Mesendoderm (in vitro differentiated cells): ENCODE measurements at regions not wholly inside any gene's neighbourhood (a gene's known extent, or its start where the extent isn't known, plus 50 kb on each side); places are given as distances from the start of the nearest gene placed in this dataset.

Source experiments
- DNase-seq: peaks from one replicate; pipeline ENCODE4 v3.0.0; 2013
- H2AK5ac ChIP-seq: 2 replicates; pipeline ENCODE4 v1.6.1; 2013; ENCODE audit warnings: low read length, inconsistent platforms
- H2BK120ac ChIP-seq: 2 replicates; pipeline ENCODE4 v1.6.1; 2013; ENCODE audit warnings: low read depth, mild to moderate bottlenecking, low read length, moderate library complexity, mixed read lengths
- H2BK15ac ChIP-seq: replicated peaks from 2 replicates; pipeline ENCODE4 v1.6.1; 2013; ENCODE audit warnings: low read depth, mild to moderate bottlenecking, moderate library complexity
- H2BK5ac ChIP-seq: 2 replicates; pipeline ENCODE4 v1.6.1; 2013; ENCODE audit warnings: low read length, inconsistent platforms
- H3K18ac ChIP-seq: 2 replicates; pipeline ENCODE4 v1.6.1; 2013; ENCODE audit warnings: mild to moderate bottlenecking, low read length, mixed read lengths
- H3K23ac ChIP-seq: one replicate; pipeline ENCODE4 v1.6.1; 2013; ENCODE audit warnings: low read length
- H3K27ac ChIP-seq: 2 replicates; pipeline ENCODE4 v1.5.1; 2013; ENCODE audit warnings: low read depth, mild to moderate bottlenecking, inconsistent platforms, low read length, moderate library complexity
- H3K27me3 ChIP-seq: 2 replicates; pipeline ENCODE4 v1.6.1; 2013; ENCODE audit warnings: low read length, control low read depth, mild to moderate bottlenecking, inconsistent platforms; ENCODE audit not compliant: insufficient read depth, poor library complexity
- H3K36me3 ChIP-seq: 2 replicates; pipeline ENCODE4 v1.6.1; 2013; ENCODE audit warnings: low read length, inconsistent platforms; ENCODE audit not compliant: control insufficient read depth, insufficient read depth
- H3K4ac ChIP-seq: one replicate; pipeline ENCODE4 v1.6.1; 2013; ENCODE audit warnings: low read depth, mild to moderate bottlenecking, low read length, moderate library complexity
- H3K4me1 ChIP-seq: 2 replicates; pipeline ENCODE4 v1.6.1; 2013; ENCODE audit warnings: low read depth, low read length, inconsistent platforms; ENCODE audit not compliant: control insufficient read depth
- H3K4me2 ChIP-seq: 2 replicates; pipeline ENCODE4 v1.6.1; 2013; ENCODE audit warnings: low read length
- H3K4me3 ChIP-seq: 2 replicates; pipeline ENCODE4 v1.5.1; 2013; ENCODE audit warnings: mild to moderate bottlenecking, low read length
- H3K56ac ChIP-seq: one replicate; pipeline ENCODE4 v1.6.1; 2013; ENCODE audit warnings: low read length
- H3K79me1 ChIP-seq: 2 replicates; pipeline ENCODE4 v1.6.1; 2013; ENCODE audit warnings: low read length, inconsistent platforms
- H3K79me2 ChIP-seq: 2 replicates; pipeline ENCODE4 v1.6.1; 2013; ENCODE audit warnings: mild to moderate bottlenecking, low read length; ENCODE audit not compliant: control insufficient read depth, insufficient read depth
- H3K9ac ChIP-seq: 2 replicates; pipeline ENCODE4 v1.6.1; 2013; ENCODE audit warnings: low read length, inconsistent platforms
- H4K5ac ChIP-seq: one replicate; pipeline ENCODE4 v1.6.1; 2013; ENCODE audit warnings: low read length
- H4K8ac ChIP-seq: one replicate; pipeline ENCODE4 v1.6.1; 2013; ENCODE audit warnings: low read depth, mild to moderate bottlenecking, control low read depth, low read length, moderate library complexity
- WGBS: extraction: QIAGEN DNeasy Blood & Tissue Kit; methylation state at CpG from one replicate; pipeline ENCODE4 v1.1.7; 2013; ENCODE audit warnings: low lambda C conversion rate, missing lambda C conversion rate; ENCODE audit not compliant: insufficient coverage; ENCODE audit errors: extremely low coverage; 5-methylcytosine and 5-hydroxymethylcytosine counted together

- peak; percentile 90 for DNase-seq
- H2BK15ac ChIP-seq = no peak overlapping the region
- H3K4me3 ChIP-seq = no peak overlapping the region
Observed at GRCh38 chr9:7980691-7981289, 181.2 kb upstream of the DMAC1 start.

GRCh38 chr9:7980041-7980440, 180.5 kb upstream of the DMAC1 start:
- Histone ChIP-seq H3K27me3 (no peaks in the 10 kb centered on the region), H2BK120ac (no peak overlapping the region), H3K79me1 (no peaks in the 10 kb centered on the region), H3K23ac (no peak overlapping the region), H4K5ac (no peak overlapping the region), H3K4ac (no peak overlapping the region), H3K56ac (no peak overlapping the region), H3K27ac (no peak overlapping the region), H2BK15ac (no peak overlapping the region), H4K8ac (no peak overlapping the region), H2AK5ac (no peak overlapping the region), H2BK5ac (no peak overlapping the region), H3K4me3 (no peak overlapping the region), H3K4me1 (no peaks in the 10 kb centered on the region), H3K36me3 (no peaks in the 10 kb centered on the region), H3K79me2 (no peaks in the 10 kb centered on the region), H3K4me2 (no peak overlapping the region), H3K9ac (no peak overlapping the region), H3K18ac (no peak overlapping the region)
- no peak for DNase-seq
- WGBS = no CpG with 5 or more reads among the region's 2 CpGs

More at GRCh38 chr9:7980691-7981289, 181.2 kb upstream of the DMAC1 start:
- Histone ChIP-seq H3K4me2 (no peak overlapping the region), H4K5ac (no peak overlapping the region), H2BK5ac (peak overlapping the region; percentile 64), H3K36me3 (no peaks in the 10 kb centered on the region), H3K9ac (no peak overlapping the region), H3K23ac (no peak overlapping the region), H3K79me1 (no peaks in the 10 kb centered on the region), H3K27me3 (no peaks in the 10 kb centered on the region), H3K27ac (peak overlapping the region; percentile 46), H3K56ac (no peak overlapping the region), H2AK5ac (no peak overlapping the region), H3K4me1 (no peaks in the 10 kb centered on the region), H2BK120ac (peak overlapping the region; percentile 17), H4K8ac (no peak overlapping the region), H3K18ac (peak overlapping the region; percentile 45), H3K4ac (no peak overlapping the region), H3K79me2 (no peaks in the 10 kb centered on the region)
- no CpG with 5 or more reads among the region's 2 CpGs for WGBS

- DNase-seq = no peak
- H3K9ac ChIP-seq = no peak overlapping the region
- no peak overlapping the region for H3K4ac ChIP-seq
- H2BK120ac ChIP-seq = no peak overlapping the region
- H3K4me2 ChIP-seq = no peak overlapping the region
- H3K79me1 ChIP-seq = no peaks in the 10 kb centered on the region
- H2BK5ac ChIP-seq = no peak overlapping the region
- H4K5ac ChIP-seq = no peak overlapping the region
- no peak overlapping the region for H4K8ac ChIP-seq
- no peak overlapping the region for H2BK15ac ChIP-seq
- no peak overlapping the region for H3K4me3 ChIP-seq
- H3K56ac ChIP-seq = no peak overlapping the region
- H3K27me3 ChIP-seq = no peaks in the 10 kb centered on the region
- peaks cover under 1% of the 10 kb centered on the region for H3K4me1 ChIP-seq
- no peaks in the 10 kb centered on the region for H3K79me2 ChIP-seq
- H3K23ac ChIP-seq = no peak overlapping the region
- no peak overlapping the region for H3K18ac ChIP-seq
- H3K27ac ChIP-seq = no peak overlapping the region
- no CpG with 5 or more reads among the region's 5 CpGs for WGBS
- H2AK5ac ChIP-seq = no peak overlapping the region
- no peaks in the 10 kb centered on the region for H3K36me3 ChIP-seq
Observed at GRCh38 chr9:7979611-7980010, 180.0 kb upstream of the DMAC1 start.

GRCh38 chr9:7977586-7977985, 178.0 kb upstream of the DMAC1 start:
- H3K27ac ChIP-seq = no peak overlapping the region

GRCh38 chr9:7976856-7977255, 177.3 kb upstream of the DMAC1 start:
- Histone ChIP-seq H2BK15ac (no peak overlapping the region), H3K4ac (no peak overlapping the region), H3K79me2 (no peaks in the 10 kb centered on the region), H3K23ac (no peak overlapping the region), H3K27ac (no peak overlapping the region), H4K8ac (no peak overlapping the region), H3K9ac (no peak overlapping the region), H3K79me1 (no peaks in the 10 kb centered on the region), H2BK5ac (no peak overlapping the region), H3K56ac (no peak overlapping the region), H3K27me3 (no peaks in the 10 kb centered on the region), H3K36me3 (no peaks in the 10 kb centered on the region), H3K4me3 (no peak overlapping the region), H2AK5ac (no peak overlapping the region), H3K4me2 (no peak overlapping the region), H3K18ac (no peak overlapping the region), H2BK120ac (no peak overlapping the region), H4K5ac (no peak overlapping the region), H3K4me1 (peaks cover 2% of the 10 kb centered on the region)
- DNase-seq = no peak
- no CpG with 5 or more reads among the region's 2 CpGs for WGBS

More at GRCh38 chr9:7977586-7977985, 178.0 kb upstream of the DMAC1 start:
- Histone ChIP-seq H3K79me2 (no peaks in the 10 kb centered on the region), H4K8ac (no peak overlapping the region), H3K4ac (no peak overlapping the region), H3K79me1 (no peaks in the 10 kb centered on the region), H3K4me2 (no peak overlapping the region), H3K23ac (no peak overlapping the region), H2BK5ac (no peak overlapping the region), H3K56ac (no peak overlapping the region), H3K4me1 (peaks cover 2% of the 10 kb centered on the region), H3K27me3 (no peaks in the 10 kb centered on the region), H2AK5ac (no peak overlapping the region), H3K36me3 (no peaks in the 10 kb centered on the region), H4K5ac (no peak overlapping the region), H3K18ac (no peak overlapping the region), H3K4me3 (no peak overlapping the region), H3K9ac (no peak overlapping the region), H2BK120ac (no peak overlapping the region), H2BK15ac (no peak overlapping the region)
- no CpG with 5 or more reads among the region's 5 CpGs for WGBS
- peak; percentile 62 for DNase-seq

- H2AK5ac ChIP-seq = no peak overlapping the region
- no peak for DNase-seq
- H2BK15ac ChIP-seq = no peak overlapping the region
- H3K36me3 ChIP-seq = no peaks in the 10 kb centered on the region
- no peak overlapping the region for H3K56ac ChIP-seq
- no peak overlapping the region for H4K5ac ChIP-seq
- no peak overlapping the region for H4K8ac ChIP-seq
- no peak overlapping the region for H3K4ac ChIP-seq
- H3K79me2 ChIP-seq = no peaks in the 10 kb centered on the region
- no peak overlapping the region for H3K4me3 ChIP-seq
- no peak overlapping the region for H3K4me2 ChIP-seq
- no peak overlapping the region for H3K27ac ChIP-seq
- no peaks in the 10 kb centered on the region for H3K27me3 ChIP-seq
- H3K23ac ChIP-seq = no peak overlapping the region
- H2BK120ac ChIP-seq = no peak overlapping the region
- no peak overlapping the region for H3K18ac ChIP-seq
- no peaks in the 10 kb centered on the region for H3K79me1 ChIP-seq
- no CpG with 5 or more reads among the region's 4 CpGs for WGBS
- no peak overlapping the region for H3K9ac ChIP-seq
- H2BK5ac ChIP-seq = no peak overlapping the region
- peaks cover 2% of the 10 kb centered on the region for H3K4me1 ChIP-seq
Observed at GRCh38 chr9:7976167-7976755, 176.7 kb upstream of the DMAC1 start.
